GM12892 (cell line): ENCODE measurements at regions not wholly inside any gene's neighbourhood (a gene's known extent, or its start where the extent isn't known, plus 50 kb on each side); places are given as distances from the start of the nearest gene placed in this dataset.

Experiments used
- POLR2A ChIP-seq: IDR thresholded peaks from 2 replicates; pipeline ENCODE4 v1.6.1; 2011; ENCODE audit warnings: low read depth, low read length, control low read depth
- POLR2AphosphoS5 ChIP-seq: IDR thresholded peaks from 2 replicates; pipeline ENCODE4 v1.6.1; 2011; ENCODE audit warnings: low read depth, low read length, control low read depth

DNA sequence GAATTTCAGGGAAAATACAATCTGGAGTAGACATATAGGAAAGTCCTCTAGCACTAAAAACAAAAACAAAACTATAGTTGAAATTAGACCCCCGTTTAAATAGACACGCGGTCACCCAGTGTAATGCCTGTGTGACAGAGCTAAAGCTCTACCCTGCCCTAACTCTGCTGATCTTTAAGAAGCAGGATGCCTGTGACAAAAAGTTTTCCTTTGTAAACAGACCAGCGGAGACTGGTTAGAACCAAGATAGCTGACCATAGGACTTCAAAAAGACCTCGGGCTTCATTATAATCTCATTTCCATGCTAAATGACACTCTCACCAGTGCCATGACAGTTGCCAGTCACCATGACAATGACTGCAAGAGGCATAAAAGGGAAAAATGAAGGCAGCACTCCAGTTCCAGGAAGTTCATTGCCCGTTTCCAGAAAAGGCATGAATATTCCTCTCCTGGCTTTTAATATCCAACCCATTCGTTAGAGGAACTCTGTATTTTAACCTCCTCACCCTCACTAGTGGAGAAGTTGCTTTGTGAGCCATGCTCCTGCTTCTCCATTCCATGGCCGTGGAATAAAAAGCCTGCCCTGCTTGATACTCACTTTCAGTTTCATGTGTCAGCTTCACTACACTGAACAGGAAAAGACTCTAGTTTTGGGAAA lies 157.2 kb upstream of the COPS8 start:
- no peak for TF ChIP-seq POLR2A
- no peak for TF ChIP-seq POLR2AphosphoS5
